Large intestine (tissue), 3 donors: ENCODE measurements at regions not wholly inside any gene's neighbourhood (a gene's known extent, or its start where the extent isn't known, plus 50 kb on each side); places are given as distances from the start of the nearest gene placed in this dataset.

Source experiments
- DNase-seq, 2 donors: peaks; one replicate each; pipeline versions ENCODE4 v3.0.0 to v3.0.0-alpha.2; 2013
- H3K27ac ChIP-seq: one replicate; pipeline ENCODE4 v1.5.1; 2013; ENCODE audit warnings: low read length
- H3K27me3 ChIP-seq: 2 replicates; pipeline ENCODE4 v1.6.1; 2013; ENCODE audit warnings: low read length; ENCODE audit not compliant: control insufficient read depth, insufficient read depth
- H3K36me3 ChIP-seq: 2 replicates; pipeline ENCODE4 v1.6.1; 2013; ENCODE audit warnings: low read length; ENCODE audit not compliant: control insufficient read depth, insufficient read depth
- H3K4me1 ChIP-seq: one replicate; pipeline ENCODE4 v1.6.1; 2013; ENCODE audit warnings: low read length; ENCODE audit not compliant: control insufficient read depth, insufficient read depth
- H3K4me3 ChIP-seq: one replicate; pipeline ENCODE4 v1.5.1; 2013; ENCODE audit warnings: low read length
- H3K9me3 ChIP-seq: one replicate; pipeline ENCODE4 v1.6.1; 2013; ENCODE audit warnings: mild to moderate bottlenecking, low read depth, low read length, moderate library complexity; ENCODE audit not compliant: control insufficient read depth
- WGBS: methylation state at CpG from one replicate; pipeline ENCODE4 v1.1.5; 2013; ENCODE audit warnings: low lambda C conversion rate; ENCODE audit not compliant: insufficient coverage; 5-methylcytosine and 5-hydroxymethylcytosine counted together

- H3K4me3 ChIP-seq = no peak overlapping the region
- no CpG with 5 or more reads among the region's 3 CpGs for WGBS
- H3K36me3 ChIP-seq = no peaks in the 10 kb centered on the region
- H3K27me3 ChIP-seq = no peaks in the 10 kb centered on the region
- no peaks in the 10 kb centered on the region for H3K4me1 ChIP-seq
- H3K27ac ChIP-seq = no peak overlapping the region
- no peaks in the 10 kb centered on the region for H3K9me3 ChIP-seq
- no peak for DNase-seq
Observed at GRCh38 chrX:117510453-117510852, 606.2 kb downstream of the KLHL13 start.

DNA sequence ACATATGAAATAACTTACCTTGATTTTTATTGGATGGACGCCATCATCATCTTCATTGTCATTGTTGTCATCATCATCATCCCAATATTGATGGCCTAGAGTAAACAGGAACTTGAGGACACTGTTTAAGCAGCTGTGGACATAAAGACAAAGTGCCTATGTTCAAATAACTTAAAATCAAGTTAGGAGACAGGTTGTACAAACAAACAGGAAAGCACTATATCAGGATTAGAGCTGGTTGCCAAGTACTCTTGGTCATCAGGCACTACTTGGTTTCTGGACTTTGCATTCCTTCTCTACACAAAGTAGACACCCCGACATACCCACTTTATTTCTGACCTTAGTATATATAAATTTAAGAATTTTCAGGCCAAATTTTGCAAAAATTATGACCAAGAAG, 608.6 kb downstream of the KLHL13 start:
- no peaks in the 10 kb centered on the region for H3K36me3 ChIP-seq
- H3K9me3 ChIP-seq = no peaks in the 10 kb centered on the region
- H3K4me1 ChIP-seq = no peaks in the 10 kb centered on the region
- H3K27me3 ChIP-seq = no peaks in the 10 kb centered on the region
- H3K27ac ChIP-seq = no peak overlapping the region
- WGBS = 80% methylated on average over 1 of the region's 2 CpGs
- H3K4me3 ChIP-seq = no peak overlapping the region
- no peak for DNase-seq

DNA sequence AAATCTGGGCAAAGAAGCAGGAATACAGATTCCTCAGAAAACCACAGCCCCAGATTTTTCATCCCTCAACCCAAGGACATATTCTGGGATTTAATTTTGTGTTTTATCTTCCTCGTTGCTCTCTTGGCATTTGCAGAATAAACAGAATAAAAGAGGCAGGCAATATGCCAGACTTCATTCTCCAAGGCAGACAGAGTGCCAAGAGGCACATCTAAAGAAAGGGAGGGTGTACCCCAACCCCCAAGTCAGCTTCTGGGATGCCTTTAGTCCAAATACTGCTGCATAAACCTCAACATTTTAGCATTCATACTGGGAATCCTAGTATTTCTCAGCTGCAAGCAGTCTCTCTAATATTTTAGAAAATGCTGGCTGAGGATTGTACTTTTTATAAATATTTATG, 629.2 kb downstream of the KLHL13 start:
- H3K4me3 ChIP-seq = no peak overlapping the region
- H3K27ac ChIP-seq = no peak overlapping the region
- no peaks in the 10 kb centered on the region for H3K27me3 ChIP-seq
- WGBS = no CpG with 5 or more reads among the region's 1 CpG
- no peaks in the 10 kb centered on the region for H3K4me1 ChIP-seq
- no peaks in the 10 kb centered on the region for H3K9me3 ChIP-seq
- H3K36me3 ChIP-seq = no peaks in the 10 kb centered on the region
- DNase-seq = peak in 1 of 2 donors; percentile 13

DNA sequence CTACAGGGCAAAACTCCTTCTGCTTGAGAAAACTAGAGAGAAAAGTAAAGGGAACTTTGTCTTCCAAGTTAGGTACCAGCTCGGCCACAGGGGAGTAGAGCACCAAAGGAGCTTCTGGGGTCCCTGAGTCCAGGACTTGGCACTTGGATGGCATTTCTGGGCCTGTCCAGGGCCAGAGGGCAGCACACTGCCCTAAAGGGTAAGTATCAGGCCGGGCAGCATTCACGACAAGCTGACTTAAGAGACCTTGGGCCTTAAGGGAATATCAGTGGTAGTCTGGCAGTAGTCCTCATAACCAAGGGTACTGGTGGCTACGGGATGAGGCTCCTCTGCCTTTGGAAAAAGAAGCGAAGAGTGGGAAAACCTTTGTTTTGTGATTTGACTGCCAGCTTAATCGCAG, 632.7 kb downstream of the KLHL13 start:
- DNase-seq = no peak
- Histone ChIP-seq H3K4me1 (no peaks in the 10 kb centered on the region), H3K9me3 (no peaks in the 10 kb centered on the region), H3K27me3 (no peaks in the 10 kb centered on the region), H3K36me3 (no peaks in the 10 kb centered on the region), H3K27ac (no peak overlapping the region), H3K4me3 (no peak overlapping the region)
- no CpG with 5 or more reads among the region's 6 CpGs for WGBS

GRCh38 chrX:117458243-117458968, 658.2 kb downstream of the KLHL13 start:
- WGBS = no CpG with 5 or more reads among the region's 1 CpG
- Histone ChIP-seq H3K36me3 (no peaks in the 10 kb centered on the region), H3K27ac (no peak overlapping the region), H3K4me1 (no peaks in the 10 kb centered on the region), H3K9me3 (no peaks in the 10 kb centered on the region), H3K27me3 (no peaks in the 10 kb centered on the region), H3K4me3 (no peak overlapping the region)
- DNase-seq = no peak

DNA sequence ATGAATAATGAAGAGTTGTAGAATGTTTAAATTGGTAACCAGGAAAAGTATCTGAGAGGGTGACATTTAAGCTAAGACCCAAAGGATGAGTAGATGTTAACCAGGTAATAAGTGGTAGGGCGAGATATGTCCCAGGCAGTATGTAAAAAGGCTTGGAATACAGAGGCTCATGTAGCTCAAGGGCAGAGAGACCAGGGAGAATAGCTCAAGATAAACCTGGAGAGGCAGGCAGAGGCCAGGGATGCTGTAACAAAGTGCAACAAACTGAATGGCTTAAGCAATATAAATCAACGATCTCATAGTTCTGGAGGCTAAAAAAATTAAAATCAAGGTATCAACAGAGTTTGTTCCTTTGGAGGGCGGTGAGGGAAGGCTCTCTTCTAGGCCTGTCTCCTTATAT, 660.8 kb downstream of the KLHL13 start:
- Histone ChIP-seq H3K4me1 (no peaks in the 10 kb centered on the region), H3K27ac (no peak overlapping the region), H3K4me3 (no peak overlapping the region), H3K36me3 (no peaks in the 10 kb centered on the region), H3K27me3 (no peaks in the 10 kb centered on the region), H3K9me3 (no peaks in the 10 kb centered on the region)
- DNase-seq = no peak
- WGBS = 92% methylated on average over 2 of the region's 3 CpGs

DNA sequence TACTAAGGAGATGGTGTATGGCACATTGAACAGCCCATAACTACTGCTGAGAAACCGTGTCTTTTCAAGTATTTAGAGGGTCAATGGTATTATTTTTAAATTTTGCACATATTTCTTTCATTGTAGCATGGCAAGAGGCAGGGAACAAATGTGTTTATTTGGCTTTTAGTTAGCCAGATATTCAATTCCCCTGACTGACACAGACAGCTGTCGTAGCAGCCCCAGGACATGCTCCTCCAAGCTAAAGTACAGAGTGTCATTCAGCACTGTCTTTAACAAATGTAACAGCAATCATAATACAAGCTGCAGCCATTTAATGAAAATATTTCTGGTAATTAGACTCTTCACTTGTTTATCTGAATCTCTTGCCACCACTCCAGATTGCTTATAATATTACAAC, 687.1 kb downstream of the KLHL13 start:
- no peak for DNase-seq
- no peaks in the 10 kb centered on the region for H3K36me3 ChIP-seq
- H3K9me3 ChIP-seq = no peaks in the 10 kb centered on the region
- WGBS = no CpG with 5 or more reads among the region's 2 CpGs
- no peak overlapping the region for H3K4me3 ChIP-seq
- no peak overlapping the region for H3K27ac ChIP-seq
- H3K4me1 ChIP-seq = no peaks in the 10 kb centered on the region
- no peaks in the 10 kb centered on the region for H3K27me3 ChIP-seq

DNA sequence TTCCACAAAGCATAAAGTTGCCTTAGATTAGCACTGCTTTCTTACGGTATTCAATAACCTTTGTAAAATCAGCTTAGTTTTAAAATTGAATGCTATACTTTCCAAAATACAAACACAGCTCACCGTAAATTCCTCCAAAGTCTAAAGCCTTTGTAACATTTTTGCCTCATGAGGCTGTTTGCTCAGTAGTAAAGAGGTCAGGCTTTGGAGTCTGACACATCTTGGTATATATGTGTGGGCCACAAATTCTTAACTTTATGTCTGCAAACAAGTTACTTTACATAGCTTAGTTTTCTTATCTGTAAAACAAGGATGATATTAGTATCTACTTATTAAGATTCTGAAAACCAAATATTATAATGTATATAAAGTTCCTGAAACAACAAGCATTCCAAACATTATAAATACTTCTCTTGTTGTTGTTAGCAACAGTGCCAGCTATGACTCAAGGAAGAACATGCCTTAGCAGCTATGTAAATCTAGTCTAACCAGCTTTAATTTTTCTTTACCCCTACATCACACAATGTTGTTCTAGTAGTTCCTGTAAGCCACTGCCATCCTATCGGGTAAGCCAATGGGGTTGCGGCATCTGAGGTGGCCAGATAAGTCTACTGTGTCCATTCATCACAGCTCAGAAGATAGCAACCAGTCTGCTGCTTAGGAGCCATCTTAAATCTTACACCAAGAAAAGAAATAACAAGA, 709.0 kb downstream of the KLHL13 start:
- Histone ChIP-seq H3K4me3 (no peak overlapping the region), H3K36me3 (no peaks in the 10 kb centered on the region), H3K27me3 (no peaks in the 10 kb centered on the region), H3K4me1 (no peaks in the 10 kb centered on the region), H3K9me3 (no peaks in the 10 kb centered on the region), H3K27ac (no peak overlapping the region)
- no peak for DNase-seq
- no CpG with 5 or more reads among the region's 4 CpGs for WGBS

DNA sequence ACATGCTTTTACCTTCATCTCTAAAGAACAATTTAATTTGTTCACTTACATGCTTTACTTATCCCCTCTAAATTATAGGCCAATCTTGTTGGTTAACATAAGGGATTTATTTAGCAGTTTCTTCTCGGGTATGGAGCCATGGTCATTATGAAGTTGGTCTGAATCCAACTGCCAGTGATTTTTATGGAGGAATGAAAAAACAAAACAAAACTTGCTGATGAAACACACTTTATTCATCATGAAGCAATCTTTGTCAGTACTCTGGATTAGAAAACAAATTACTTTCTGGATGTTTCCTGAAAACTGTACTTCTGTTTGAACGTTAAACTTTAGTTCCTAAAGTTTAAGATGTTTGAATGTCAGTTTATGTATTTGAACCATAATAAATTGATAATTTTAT, 715.8 kb downstream of the KLHL13 start:
- no CpG with 5 or more reads among the region's 2 CpGs for WGBS
- Histone ChIP-seq H3K4me3 (no peak overlapping the region), H3K36me3 (no peaks in the 10 kb centered on the region), H3K9me3 (no peaks in the 10 kb centered on the region), H3K4me1 (no peaks in the 10 kb centered on the region), H3K27ac (no peak overlapping the region), H3K27me3 (no peaks in the 10 kb centered on the region)
- no peak for DNase-seq

DNA sequence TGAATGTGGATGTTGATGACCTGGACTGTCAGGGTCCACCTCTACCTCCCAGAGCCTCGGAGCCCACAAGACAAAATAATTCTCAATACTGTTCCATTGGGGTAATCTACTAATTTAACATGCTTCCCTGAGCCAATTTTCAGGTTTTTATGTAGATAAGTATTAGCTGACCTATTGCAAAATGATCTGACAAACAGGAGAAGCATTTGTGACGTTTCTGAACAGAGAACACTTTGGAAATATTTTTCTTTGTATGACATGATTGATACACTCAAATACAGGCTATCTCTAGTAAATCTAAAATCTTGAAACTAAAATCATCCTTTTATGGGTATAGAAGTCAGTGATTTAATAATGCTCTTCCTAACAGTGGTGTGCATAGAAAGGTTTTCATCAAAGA, 716.6 kb downstream of the KLHL13 start:
- Histone ChIP-seq H3K9me3 (no peaks in the 10 kb centered on the region), H3K4me3 (no peak overlapping the region)
- WGBS = 80% methylated on average over 1 of the region's 2 CpGs

DNA sequence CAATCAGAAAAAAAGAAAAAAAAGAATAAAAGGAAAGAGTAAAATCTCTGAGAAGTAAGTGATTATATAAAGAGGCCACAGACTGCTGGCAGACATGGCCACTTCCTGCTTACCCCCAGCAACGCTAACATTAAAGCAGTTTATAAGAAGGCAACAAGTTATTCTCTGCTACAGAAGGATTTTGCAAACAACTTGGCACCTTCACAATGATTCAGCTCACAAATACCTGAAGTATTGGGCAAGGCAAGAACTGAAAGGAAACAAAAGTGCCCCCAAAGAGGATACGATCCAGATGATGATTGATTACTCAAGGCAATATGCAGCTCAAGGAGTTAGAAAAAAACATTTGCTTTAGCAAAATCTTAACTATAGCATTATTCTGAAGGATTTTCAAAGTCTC, 718.8 kb downstream of the KLHL13 start:
- Histone ChIP-seq H3K27ac (no peak overlapping the region), H3K4me1 (no peaks in the 10 kb centered on the region), H3K4me3 (no peak overlapping the region), H3K36me3 (no peaks in the 10 kb centered on the region), H3K9me3 (peaks cover 3% of the 10 kb centered on the region), H3K27me3 (no peaks in the 10 kb centered on the region)
- no peak for DNase-seq
- no CpG with 5 or more reads among the region's 2 CpGs for WGBS

More for the DNA sequence above, 716.6 kb downstream of the KLHL13 start:
- Histone ChIP-seq H3K27me3 (no peaks in the 10 kb centered on the region), H3K4me1 (no peaks in the 10 kb centered on the region), H3K27ac (no peak overlapping the region), H3K36me3 (no peaks in the 10 kb centered on the region)
- DNase-seq = no peak
